ENCODE measurements at regions not wholly inside any gene's neighbourhood (a gene's known extent, or its start where the extent isn't known, plus 50 kb on each side); places are given as distances from the start of the nearest gene placed in this dataset.

DNA sequence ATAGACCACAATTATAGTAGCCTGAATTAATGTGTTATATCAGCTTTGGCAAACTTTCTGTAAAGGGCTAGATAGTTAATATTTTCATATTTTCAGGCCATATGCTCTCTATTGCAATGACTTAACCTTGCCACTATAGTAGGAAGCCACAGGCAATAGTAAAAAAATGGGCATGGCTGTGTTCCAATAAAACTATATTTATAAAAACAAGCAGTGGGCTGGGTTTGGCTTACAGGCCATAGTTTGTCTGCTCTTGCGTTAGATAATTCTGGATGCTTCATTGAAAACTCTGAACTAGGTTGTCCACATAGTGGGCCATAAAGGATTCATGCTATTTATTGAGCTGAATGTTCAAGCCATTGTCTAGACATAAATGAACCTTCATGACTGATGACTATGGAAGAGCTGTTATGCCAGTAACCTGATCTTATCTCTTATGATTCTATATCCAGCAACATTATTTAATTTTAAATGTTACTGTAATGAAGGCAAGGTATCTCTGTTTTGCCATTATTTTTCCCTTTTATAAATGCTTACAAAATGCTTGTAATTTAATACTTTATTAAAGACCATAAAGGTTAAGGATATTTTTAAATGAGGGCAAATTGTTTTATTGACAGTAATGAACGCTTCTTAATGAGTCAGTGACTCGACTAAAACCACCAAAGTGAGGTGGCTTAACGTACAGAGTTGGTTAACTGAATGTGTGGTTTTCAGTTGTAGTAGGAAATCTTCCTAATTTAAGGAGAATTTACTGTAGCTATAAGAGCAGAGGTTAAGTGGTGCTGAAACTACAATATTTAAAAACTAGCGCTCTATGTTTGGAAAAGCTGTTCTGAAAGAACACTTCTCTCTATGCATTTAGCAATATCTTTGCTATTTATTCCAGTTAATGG, 560.6 kb downstream of the PRR16 start:
- TF ChIP-seq GATA2 (IDR thresholded peaks at IDR 0.05; ENCODE audit: low read depth, low read length) = no peak
- no peak for TF ChIP-seq GATA3 (IDR thresholded peaks at IDR 0.05; ENCODE audit: low read depth, low read length)

Data from SH-SY5Y (cell line).